ENCODE measurements at regions not wholly inside any gene's neighbourhood (a gene's known extent, or its start where the extent isn't known, plus 50 kb on each side); places are given as distances from the start of the nearest gene placed in this dataset.

DNA sequence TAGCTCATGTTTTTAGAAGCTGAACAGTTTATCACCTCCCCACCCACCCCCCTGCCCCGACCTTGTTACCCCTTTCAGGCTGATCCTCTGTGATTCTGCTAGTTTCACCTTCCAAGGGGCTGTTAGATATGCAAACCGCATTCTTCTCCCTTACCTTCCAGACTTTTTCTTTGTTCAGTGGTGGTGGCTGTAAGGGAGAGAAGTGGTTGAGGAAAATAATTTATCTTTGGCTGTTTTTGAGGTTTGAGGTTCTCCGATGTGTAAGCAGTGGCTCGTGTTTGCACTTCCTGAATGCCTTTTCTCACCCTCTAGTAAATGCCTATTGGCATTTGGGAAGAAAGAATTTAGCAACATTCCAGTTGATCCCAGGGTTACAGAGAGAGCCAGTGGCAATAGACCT lies 69.4 kb upstream of the KCNG1 start:
- Histone ChIP-seq H3K4me3 (ENCODE audit: low read length) (no peak overlapping the region), H3K9me3 (ENCODE audit: control insufficient read depth in 1 of 2, insufficient read depth in 1 of 2, low read length in 2 of 2) (peaks cover 0 to 3% of the 10 kb centered on the region in 2 experiments), H3K4me1 (ENCODE audit: insufficient read depth, low read length) (peaks cover 2% of the 10 kb centered on the region), H3K36me3 (ENCODE audit: insufficient read depth, low read length) (no peaks in the 10 kb centered on the region), H3K27me3 (ENCODE audit: control insufficient read depth in 1 of 2, insufficient read depth in 2 of 2, low read length in 2 of 2) (peaks cover 35 to 46% of the 10 kb centered on the region in 2 experiments), H3K27ac (ENCODE audit: low read depth in 1 of 2, low read length in 2 of 2) (no peak overlapping the region)
- intact Hi-C loops (cut with DNase I, micrococcal nuclease) = no loop called here
- TF ChIP-seq, protein P1, sequence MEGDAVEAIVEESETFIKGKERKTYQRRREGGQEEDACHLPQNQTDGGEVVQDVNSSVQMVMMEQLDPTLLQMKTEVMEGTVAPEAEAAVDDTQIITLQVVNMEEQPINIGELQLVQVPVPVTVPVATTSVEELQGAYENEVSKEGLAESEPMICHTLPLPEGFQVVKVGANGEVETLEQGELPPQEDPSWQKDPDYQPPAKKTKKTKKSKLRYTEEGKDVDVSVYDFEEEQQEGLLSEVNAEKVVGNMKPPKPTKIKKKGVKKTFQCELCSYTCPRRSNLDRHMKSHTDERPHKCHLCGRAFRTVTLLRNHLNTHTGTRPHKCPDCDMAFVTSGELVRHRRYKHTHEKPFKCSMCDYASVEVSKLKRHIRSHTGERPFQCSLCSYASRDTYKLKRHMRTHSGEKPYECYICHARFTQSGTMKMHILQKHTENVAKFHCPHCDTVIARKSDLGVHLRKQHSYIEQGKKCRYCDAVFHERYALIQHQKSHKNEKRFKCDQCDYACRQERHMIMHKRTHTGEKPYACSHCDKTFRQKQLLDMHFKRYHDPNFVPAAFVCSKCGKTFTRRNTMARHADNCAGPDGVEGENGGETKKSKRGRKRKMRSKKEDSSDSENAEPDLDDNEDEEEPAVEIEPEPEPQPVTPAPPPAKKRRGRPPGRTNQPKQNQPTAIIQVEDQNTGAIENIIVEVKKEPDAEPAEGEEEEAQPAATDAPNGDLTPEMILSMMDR (IDR thresholded peaks at IDR 0.05) = no peak
- Mint-ChIP-seq H3K27me3 (peaks cover 65% of the 10 kb centered on the region), H3K4me1 (ENCODE audit: low read depth) (no peaks in the 10 kb centered on the region), H3K9me3 (no peaks in the 10 kb centered on the region), H3K36me3 (ENCODE audit: low read depth) (no peaks in the 10 kb centered on the region), H3K4me3 (no peak overlapping the region), H3K27ac (no peak overlapping the region)
- POLR2A ChIA-PET = no interaction called here
- no peak for DNase-seq
- no peak for ATAC-seq (ENCODE audit: poor library complexity)
- CTCF ChIA-PET = no interaction called here

DNA sequence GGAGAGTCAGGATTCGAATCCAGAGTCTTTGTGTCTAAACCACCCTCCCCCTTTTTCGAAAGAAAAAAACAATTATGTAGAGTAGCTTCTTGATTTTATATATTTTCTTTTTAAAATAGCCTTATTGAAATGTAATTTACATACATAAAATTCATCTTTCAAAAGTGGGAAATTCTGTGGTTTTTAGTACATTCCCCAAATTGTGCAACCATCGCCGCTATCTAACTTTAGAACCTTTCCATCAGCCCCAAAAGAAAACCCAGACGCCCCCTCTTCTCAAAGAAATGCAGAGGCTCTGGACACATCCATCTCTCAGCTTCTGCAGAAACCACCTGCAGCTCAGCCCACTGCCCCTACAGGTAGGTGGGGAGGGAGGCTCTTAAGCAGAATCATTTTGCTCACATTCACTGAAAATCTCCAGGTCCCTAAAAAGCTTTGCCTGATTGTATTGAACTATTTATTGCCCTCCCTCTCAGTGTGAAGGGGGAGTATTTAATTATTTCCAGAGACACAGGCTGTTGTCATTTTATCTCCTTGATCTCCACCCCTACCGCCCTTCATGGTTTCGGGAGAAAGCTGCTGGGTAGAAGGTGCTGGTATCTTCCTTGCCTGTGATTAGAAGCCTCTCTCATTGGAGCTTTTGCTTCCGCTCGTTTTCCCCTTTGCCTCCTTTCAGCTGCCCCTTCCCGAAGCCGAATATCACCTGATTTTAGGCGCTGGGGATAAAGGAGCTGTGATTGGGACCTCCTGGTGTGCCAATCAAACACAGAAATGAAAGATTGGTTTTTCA lies 68.7 kb upstream of the KCNG1 start:
- H3K4me3 ChIP-seq (ENCODE audit: low read length) = no peak overlapping the region
- TF ChIP-seq, protein P1 (IDR thresholded peaks at IDR 0.05) = no peak
- no peak for ATAC-seq (ENCODE audit: poor library complexity)
- no peak overlapping the region for H3K27ac Mint-ChIP-seq
- H3K36me3 Mint-ChIP-seq (ENCODE audit: low read depth) = no peaks in the 10 kb centered on the region
- peaks cover 69% of the 10 kb centered on the region for H3K27me3 Mint-ChIP-seq
- ChIA-PET POLR2A (no interaction called here), CTCF (no interaction called here)
- no peaks in the 10 kb centered on the region for H3K36me3 ChIP-seq (ENCODE audit: insufficient read depth, low read length)
- no peaks in the 10 kb centered on the region for H3K9me3 Mint-ChIP-seq
- H3K4me3 Mint-ChIP-seq = no peak overlapping the region
- intact Hi-C loops (cut with DNase I, micrococcal nuclease) = no loop called here
- H3K4me1 ChIP-seq (ENCODE audit: insufficient read depth, low read length) = peaks cover 2% of the 10 kb centered on the region
- no peaks in the 10 kb centered on the region for H3K4me1 Mint-ChIP-seq (ENCODE audit: low read depth)
- H3K27me3 ChIP-seq (ENCODE audit: control insufficient read depth in 1 of 2, insufficient read depth in 2 of 2, low read length in 2 of 2) = peaks cover 35 to 46% of the 10 kb centered on the region in 2 experiments
- no peak overlapping the region for H3K27ac ChIP-seq (ENCODE audit: low read depth in 1 of 2, low read length in 2 of 2)
- no peak for DNase-seq
- peaks cover 0 to 3% of the 10 kb centered on the region in 2 experiments for H3K9me3 ChIP-seq (ENCODE audit: control insufficient read depth in 1 of 2, insufficient read depth in 1 of 2, low read length in 2 of 2)

DNA sequence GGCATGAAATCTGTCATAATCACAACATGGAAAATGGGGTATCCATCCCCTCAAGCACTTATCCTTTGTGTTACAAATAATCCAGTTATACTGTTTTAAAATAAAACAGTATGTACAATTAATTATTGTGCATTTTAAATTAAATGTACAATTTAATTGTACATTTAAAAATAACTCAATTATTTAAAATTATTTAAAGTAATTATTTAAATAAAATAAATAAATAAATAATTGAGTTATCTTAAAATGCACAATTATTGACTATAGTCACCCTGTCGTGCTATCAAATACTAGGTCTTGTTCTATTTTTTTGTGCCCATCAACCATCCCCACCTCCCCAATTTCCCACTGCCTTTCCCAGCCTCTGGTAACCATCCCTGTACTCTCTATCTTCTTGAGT lies 66.9 kb upstream of the KCNG1 start:
- Histone ChIP-seq H3K27ac (ENCODE audit: low read depth in 1 of 2, low read length in 2 of 2) (no peak overlapping the region), H3K9me3 (ENCODE audit: control insufficient read depth in 1 of 2, insufficient read depth in 1 of 2, low read length in 2 of 2) (peaks cover 0 to 3% of the 10 kb centered on the region in 2 experiments), H3K4me3 (ENCODE audit: low read length) (no peak overlapping the region), H3K4me1 (ENCODE audit: insufficient read depth, low read length) (peaks cover 2% of the 10 kb centered on the region), H3K27me3 (ENCODE audit: control insufficient read depth in 1 of 2, insufficient read depth in 2 of 2, low read length in 2 of 2) (peaks cover 35 to 56% of the 10 kb centered on the region in 2 experiments), H3K36me3 (ENCODE audit: insufficient read depth, low read length) (no peaks in the 10 kb centered on the region)
- CTCF ChIA-PET = no interaction called here
- DNase-seq = no peak
- Mint-ChIP-seq H3K36me3 (ENCODE audit: low read depth) (no peaks in the 10 kb centered on the region), H3K27me3 (peaks cover 58% of the 10 kb centered on the region), H3K4me1 (ENCODE audit: low read depth) (no peaks in the 10 kb centered on the region), H3K4me3 (no peak overlapping the region), H3K27ac (no peak overlapping the region), H3K9me3 (no peaks in the 10 kb centered on the region)
- ATAC-seq (ENCODE audit: poor library complexity) = no peak
- intact Hi-C loops (cut with DNase I, micrococcal nuclease) = no loop called here
- POLR2A ChIA-PET = no interaction called here
- TF ChIP-seq, protein P1 (IDR thresholded peaks at IDR 0.05) = no peak
